ENCODE measurements at regions not wholly inside any gene's neighbourhood (a gene's known extent, or its start where the extent isn't known, plus 50 kb on each side); places are given as distances from the start of the nearest gene placed in this dataset.

GRCh38 chr1:5164158-5164557 lies 509.7 kb downstream of the AJAP1 start:
- TF ChIP-seq CTCF (IDR thresholded peaks at IDR 0.05; ENCODE audit: insufficient read depth, low read depth, low read length, missing control alignments) = no peak

GRCh38 chr1:5161372-5161771 lies 507.0 kb downstream of the AJAP1 start:
- TF ChIP-seq CTCF (IDR thresholded peaks at IDR 0.05; ENCODE audit: insufficient read depth, low read depth, low read length, missing control alignments) = no peak
- no peak for DNase-seq (ENCODE audit: low read depth)

More at GRCh38 chr1:5164158-5164557, 509.7 kb downstream of the AJAP1 start:
- DNase-seq (ENCODE audit: low read depth) = no peak
- no peak overlapping the region for H3K4me3 ChIP-seq (ENCODE audit: low read length)

GRCh38 chr1:5157175-5157574 lies 502.8 kb downstream of the AJAP1 start:
- no peak for TF ChIP-seq CTCF (IDR thresholded peaks at IDR 0.05; ENCODE audit: insufficient read depth, low read depth, low read length, missing control alignments)
- H3K4me3 ChIP-seq (ENCODE audit: low read length) = no peak overlapping the region
- no peak for DNase-seq (ENCODE audit: low read depth)

More at GRCh38 chr1:5161372-5161771, 507.0 kb downstream of the AJAP1 start:
- no peak overlapping the region for H3K4me3 ChIP-seq (ENCODE audit: low read length)

- H3K4me3 ChIP-seq (ENCODE audit: low read length) = no peak overlapping the region
- no peak for TF ChIP-seq CTCF (IDR thresholded peaks at IDR 0.05; ENCODE audit: insufficient read depth, low read depth, low read length, missing control alignments)
- no peak for DNase-seq (ENCODE audit: low read depth)
Observed at GRCh38 chr1:5156416-5157120, 502.2 kb downstream of the AJAP1 start.

- H3K4me3 ChIP-seq (ENCODE audit: low read length) = no peak overlapping the region
- no peak for TF ChIP-seq CTCF (IDR thresholded peaks at IDR 0.05; ENCODE audit: insufficient read depth, low read depth, low read length, missing control alignments)
- DNase-seq (ENCODE audit: low read depth) = no peak
Observed at GRCh38 chr1:5151511-5151910, 497.1 kb downstream of the AJAP1 start.

- no peak overlapping the region for H3K4me3 ChIP-seq (ENCODE audit: low read length)
- TF ChIP-seq CTCF (IDR thresholded peaks at IDR 0.05; ENCODE audit: insufficient read depth, low read depth, low read length, missing control alignments) = no peak
- no peak for DNase-seq (ENCODE audit: low read depth)
Observed at GRCh38 chr1:5150191-5150590, 495.8 kb downstream of the AJAP1 start.

GRCh38 chr1:5147806-5148205 lies 493.4 kb downstream of the AJAP1 start:
- no peak for TF ChIP-seq CTCF (IDR thresholded peaks at IDR 0.05; ENCODE audit: insufficient read depth, low read depth, low read length, missing control alignments)
- no peak overlapping the region for H3K4me3 ChIP-seq (ENCODE audit: low read length)
- no peak for DNase-seq (ENCODE audit: low read depth)
